Stimulated activated naive CD8-positive, alpha-beta T cell treated with anti-CD3 and anti-CD28 coated beads, Interleukin-15, Interleukin-2, amounts not matched to agents 100 ng/mL and 50 ng/mL, for 24 hours (primary cell): ENCODE measurements at regions not wholly inside any gene's neighbourhood (a gene's known extent, or its start where the extent isn't known, plus 50 kb on each side); places are given as distances from the start of the nearest gene placed in this dataset.

Experiments
- H3K27ac Mint-ChIP-seq: one replicate; pipeline ENCODE4 v1.8.0; 2021; ENCODE audit warnings: mild to moderate bottlenecking, mixed read lengths
- H3K27me3 Mint-ChIP-seq: one replicate; pipeline ENCODE4 v1.8.0; 2021; ENCODE audit warnings: mixed read lengths
- H3K36me3 Mint-ChIP-seq: one replicate; pipeline ENCODE4 v1.8.0; 2021; ENCODE audit warnings: low read depth, mixed read lengths
- H3K4me1 Mint-ChIP-seq: one replicate; pipeline ENCODE4 v1.8.0; 2021; ENCODE audit warnings: low read depth, mixed read lengths
- H3K4me3 Mint-ChIP-seq: one replicate; pipeline ENCODE4 v1.8.0; 2021; ENCODE audit warnings: mild to moderate bottlenecking, mixed read lengths
- H3K9me3 Mint-ChIP-seq: one replicate; pipeline ENCODE4 v1.8.0; 2021; ENCODE audit warnings: mixed read lengths

DNA sequence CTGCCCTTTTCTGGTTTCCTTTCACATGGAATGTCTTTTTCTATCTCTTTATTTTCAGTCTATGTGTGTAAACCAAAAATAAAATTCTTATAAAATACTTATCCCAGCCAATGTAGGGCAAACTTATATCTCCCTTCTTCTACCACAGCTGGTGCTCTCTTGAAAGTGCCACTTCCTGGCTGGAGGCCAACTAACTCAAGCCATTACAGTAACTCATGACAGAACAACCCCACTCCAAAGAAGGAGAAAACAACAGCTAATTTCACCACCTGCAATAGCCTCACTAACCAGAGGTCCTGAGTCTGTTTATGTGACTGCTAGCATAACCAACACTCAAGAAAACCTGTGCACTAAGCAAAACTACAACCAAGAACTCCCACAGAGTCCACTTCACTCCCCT lies 74.9 kb upstream of the DBX1 start:
- H3K4me1 Mint-ChIP-seq = no peaks in the 10 kb centered on the region
- H3K36me3 Mint-ChIP-seq = peaks cover 5% of the 10 kb centered on the region
- peaks cover 25% of the 10 kb centered on the region for H3K27me3 Mint-ChIP-seq
- peaks cover 20% of the 10 kb centered on the region for H3K9me3 Mint-ChIP-seq
- H3K27ac Mint-ChIP-seq = no peak overlapping the region
- H3K4me3 Mint-ChIP-seq = no peak overlapping the region

DNA sequence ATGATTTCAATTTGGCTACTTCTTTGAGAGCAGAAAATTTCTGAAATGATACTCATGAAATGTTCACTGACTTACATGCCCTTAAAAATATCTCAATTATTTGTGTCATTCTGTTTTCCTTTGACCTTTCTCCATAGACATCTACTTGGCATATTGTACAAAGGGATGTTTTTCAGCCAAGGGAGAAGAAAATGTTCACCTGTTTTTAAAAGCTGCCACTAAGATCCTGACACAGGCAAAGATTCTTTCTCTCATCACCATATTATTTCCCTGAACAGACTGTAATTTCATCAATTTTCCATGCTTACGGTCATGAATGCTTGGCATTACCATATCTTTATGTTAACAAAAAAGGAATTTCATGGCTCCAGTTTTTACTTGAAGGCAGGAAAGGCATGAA lies 67.4 kb upstream of the DBX1 start:
- Mint-ChIP-seq H3K36me3 (peaks cover 3% of the 10 kb centered on the region), H3K27ac (no peak overlapping the region), H3K4me3 (no peak overlapping the region), H3K9me3 (peaks cover 12% of the 10 kb centered on the region), H3K27me3 (peaks cover 14% of the 10 kb centered on the region), H3K4me1 (no peaks in the 10 kb centered on the region)

DNA sequence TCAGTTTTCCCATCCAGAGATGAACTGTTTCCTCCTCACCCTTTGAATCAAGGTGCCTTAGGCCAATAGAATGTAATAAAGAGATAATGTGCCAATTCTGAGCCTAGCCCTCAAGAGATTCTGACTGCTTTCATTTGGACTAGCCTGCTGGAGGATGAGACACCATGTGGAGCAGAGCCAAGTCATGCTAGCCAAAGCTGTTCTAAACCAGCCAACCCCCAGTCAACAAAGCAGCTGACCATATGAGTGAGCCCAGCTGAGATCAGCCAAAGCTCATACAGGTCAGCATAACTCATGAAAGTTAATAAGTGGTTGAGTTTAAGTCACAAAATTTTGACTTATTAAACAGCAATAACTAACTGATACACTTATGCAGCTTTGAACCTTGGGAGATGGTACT lies 66.7 kb upstream of the DBX1 start:
- peaks cover 12% of the 10 kb centered on the region for H3K9me3 Mint-ChIP-seq
- H3K4me1 Mint-ChIP-seq = no peaks in the 10 kb centered on the region
- H3K36me3 Mint-ChIP-seq = peaks cover 3% of the 10 kb centered on the region
- H3K4me3 Mint-ChIP-seq = no peak overlapping the region
- peaks cover 14% of the 10 kb centered on the region for H3K27me3 Mint-ChIP-seq
- H3K27ac Mint-ChIP-seq = no peak overlapping the region

DNA sequence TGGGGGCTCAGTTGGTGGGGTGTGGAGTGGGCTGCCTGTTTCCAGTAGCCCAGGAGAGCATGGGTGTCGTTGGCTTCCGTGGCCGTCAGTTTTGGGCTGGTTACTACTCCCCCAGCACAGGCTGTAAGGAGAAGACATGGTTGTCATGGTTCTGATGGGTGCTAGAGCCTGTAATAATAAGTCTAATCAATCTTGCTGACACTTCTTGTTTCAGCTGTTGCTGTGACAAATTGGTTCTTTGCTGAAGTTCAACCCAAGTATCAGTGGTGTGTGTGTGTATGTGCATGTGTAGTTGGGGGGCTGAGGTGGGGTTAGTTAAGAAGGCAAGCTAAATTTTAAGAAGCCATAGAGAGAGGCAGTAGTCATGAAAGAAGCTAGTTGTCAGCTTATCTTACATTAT lies 61.3 kb upstream of the DBX1 start:
- H3K36me3 Mint-ChIP-seq = no peaks in the 10 kb centered on the region
- H3K27me3 Mint-ChIP-seq = peaks cover 15% of the 10 kb centered on the region
- H3K4me1 Mint-ChIP-seq = no peaks in the 10 kb centered on the region
- no peak overlapping the region for H3K4me3 Mint-ChIP-seq
- H3K27ac Mint-ChIP-seq = no peak overlapping the region
- H3K9me3 Mint-ChIP-seq = no peaks in the 10 kb centered on the region

DNA sequence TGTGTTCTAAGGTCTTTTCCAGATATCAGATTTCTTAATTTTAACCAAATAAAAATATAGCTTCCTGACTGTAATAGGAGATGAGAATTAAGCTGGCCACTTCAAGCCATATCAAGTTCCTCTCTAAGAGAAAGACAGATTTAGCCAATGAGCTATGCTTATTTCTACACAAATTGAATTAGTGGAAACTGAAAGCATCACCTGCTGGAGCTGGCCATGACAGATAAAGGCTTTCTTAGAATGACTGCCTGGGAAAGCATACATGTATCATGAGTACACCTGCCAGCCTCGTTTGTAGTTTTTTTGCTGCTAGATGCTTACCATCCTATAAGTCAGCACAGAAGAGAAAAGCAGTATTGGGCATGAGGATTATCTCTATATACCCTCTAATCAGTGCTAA lies 53.5 kb upstream of the DBX1 start:
- Mint-ChIP-seq H3K27me3 (peaks cover 20% of the 10 kb centered on the region), H3K27ac (no peak overlapping the region), H3K4me1 (no peaks in the 10 kb centered on the region), H3K9me3 (no peaks in the 10 kb centered on the region), H3K36me3 (no peaks in the 10 kb centered on the region), H3K4me3 (no peak overlapping the region)

DNA sequence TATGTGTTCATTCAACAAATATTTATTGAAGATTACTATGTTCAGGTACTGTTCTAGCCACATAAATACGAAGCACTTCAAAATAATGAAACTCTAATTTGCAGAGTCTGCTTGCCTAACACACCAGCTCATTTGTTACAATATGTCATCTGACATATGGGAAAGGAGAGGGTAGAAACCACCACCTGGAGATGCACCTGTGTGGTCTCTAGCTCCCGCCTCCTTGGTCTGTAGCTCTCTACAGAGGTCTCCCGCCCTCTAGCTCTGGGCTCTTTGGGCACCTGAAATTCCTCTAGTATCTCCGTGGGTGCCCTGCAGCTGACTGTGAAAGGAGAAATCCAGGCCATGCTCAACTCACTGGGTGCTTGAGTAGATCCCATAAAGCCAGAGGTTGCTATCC lies 51.4 kb upstream of the DBX1 start:
- Mint-ChIP-seq H3K4me1 (no peaks in the 10 kb centered on the region), H3K36me3 (no peaks in the 10 kb centered on the region), H3K4me3 (no peak overlapping the region), H3K27ac (no peak overlapping the region), H3K27me3 (peaks cover 36% of the 10 kb centered on the region), H3K9me3 (no peaks in the 10 kb centered on the region)
